ENCODE measurements at regions not wholly inside any gene's neighbourhood (a gene's known extent, or its start where the extent isn't known, plus 50 kb on each side); places are given as distances from the start of the nearest gene placed in this dataset.

DNA sequence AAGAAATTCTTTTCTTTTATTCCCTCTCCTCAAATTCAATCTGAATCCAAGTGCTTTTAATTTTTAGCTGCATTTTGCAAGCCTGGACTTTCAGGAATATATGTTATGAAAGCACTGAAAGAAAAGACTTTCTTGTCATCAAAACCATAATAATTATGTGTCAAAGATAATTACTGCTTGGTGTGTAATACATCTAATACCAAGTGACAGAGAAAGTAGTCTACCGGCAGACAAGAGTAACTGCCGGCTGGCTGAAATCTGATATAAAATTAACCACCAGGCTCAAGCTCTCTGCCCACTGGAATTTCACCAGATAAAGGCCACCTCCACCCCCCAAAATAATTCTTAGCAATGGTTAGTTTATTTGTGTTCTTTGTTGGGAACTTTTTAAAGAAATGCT is 220.9 kb upstream of the CDIN1 start:
- CTCF ChIA-PET: no interaction called here
- Histone ChIP-seq H3K4me2 (no peak overlapping the region), H3K27ac (no peak overlapping the region), H3K4me1 (no peaks in the 10 kb centered on the region), H3K9me3 (no peaks in the 10 kb centered on the region), H3K4me3 (no peak overlapping the region)
- POLR2A ChIA-PET: no interaction called here
- FAIRE-seq (no peak), DNase-seq (ENCODE audit: low read depth in 1 of 2, low spot score in 1 of 2) (no peak), ATAC-seq (no peak)
- TF ChIP-seq CEBPB (IDR thresholded peaks at IDR 0.05) (no peak), CBX2 (IDR thresholded peaks at IDR 0.05; ENCODE audit: borderline replicate concordance, low read depth) (no peak), GATA3 (IDR thresholded peaks at IDR 0.05; ENCODE audit: borderline replicate concordance) (no peak), RARB (CRISPR knock-in tag; IDR thresholded peaks at IDR 0.05) (no peak), CBX8 (IDR thresholded peaks at IDR 0.05) (no peak), NR3C1 (IDR thresholded peaks at IDR 0.05) (no peak), NFE2L2 (conservative IDR thresholded peaks at IDR 0.05; ENCODE audit: low read length) (no peak), ZNF302 (CRISPR knock-in tag; IDR thresholded peaks at IDR 0.05) (no peak), HEYL (CRISPR knock-in tag; IDR thresholded peaks at IDR 0.05) (no peak), HOXA7 (CRISPR knock-in tag; IDR thresholded peaks at IDR 0.05) (no peak), JUNB (IDR thresholded peaks at IDR 0.05) (no peak), CHD4 (IDR thresholded peaks at IDR 0.05; ENCODE audit: borderline replicate concordance) (no peak), MYC (IDR thresholded peaks at IDR 0.05; ENCODE audit: borderline replicate concordance, low read length) (no peak)
- TF ChIP-seq, protein P1, sequence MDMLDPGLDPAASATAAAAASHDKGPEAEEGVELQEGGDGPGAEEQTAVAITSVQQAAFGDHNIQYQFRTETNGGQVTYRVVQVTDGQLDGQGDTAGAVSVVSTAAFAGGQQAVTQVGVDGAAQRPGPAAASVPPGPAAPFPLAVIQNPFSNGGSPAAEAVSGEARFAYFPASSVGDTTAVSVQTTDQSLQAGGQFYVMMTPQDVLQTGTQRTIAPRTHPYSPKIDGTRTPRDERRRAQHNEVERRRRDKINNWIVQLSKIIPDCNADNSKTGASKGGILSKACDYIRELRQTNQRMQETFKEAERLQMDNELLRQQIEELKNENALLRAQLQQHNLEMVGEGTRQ (IDR thresholded peaks at IDR 0.05): no peak
- 100% methylated on average over 2 of the region's 2 CpGs for WGBS (ENCODE audit: missing lambda C conversion rate)

DNA sequence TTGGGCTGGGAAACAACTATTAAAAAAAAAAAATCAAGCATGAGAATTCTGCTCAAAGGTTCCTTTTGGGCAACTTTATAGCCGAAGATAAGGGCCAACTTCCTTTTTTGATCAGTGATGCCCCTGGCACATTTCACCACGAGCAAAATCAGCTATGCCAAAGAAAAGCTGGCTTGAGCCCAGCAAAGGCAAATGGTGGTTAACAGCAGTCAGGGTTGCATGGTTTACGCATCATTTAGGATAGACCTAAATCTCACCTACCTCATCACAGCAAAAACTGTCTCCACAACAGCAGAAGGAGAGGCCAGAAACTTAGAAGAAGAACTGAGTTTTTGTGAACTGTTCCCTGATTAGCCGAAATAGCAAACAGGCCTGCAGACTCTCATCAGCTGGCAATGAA is 220.1 kb upstream of the CDIN1 start:
- CTCF ChIA-PET: no interaction called here
- H3K9me3 ChIP-seq: no peaks in the 10 kb centered on the region
- POLR2A ChIA-PET: no interaction called here
- TF ChIP-seq MYC (IDR thresholded peaks at IDR 0.05; ENCODE audit: borderline replicate concordance, low read length) (no peak), FOSL2 (IDR thresholded peaks at IDR 0.05) (no peak), FOSL2 (CRISPR knock-in tag; IDR thresholded peaks at IDR 0.05) (no peak), MAFK (IDR thresholded peaks at IDR 0.05; ENCODE audit: partially characterized antibody) (no peak), ZSCAN20 (CRISPR knock-in tag; IDR thresholded peaks at IDR 0.05) (no peak), CBX2 (IDR thresholded peaks at IDR 0.05; ENCODE audit: borderline replicate concordance, low read depth) (no peak), RFX5 (IDR thresholded peaks at IDR 0.05) (no peak), ZFP36 (IDR thresholded peaks at IDR 0.05; ENCODE audit: borderline replicate concordance, partially characterized antibody) (no peak), KDM5A (IDR thresholded peaks at IDR 0.05) (no peak), JUNB (IDR thresholded peaks at IDR 0.05) (no peak), TFCP2L1 (CRISPR knock-in tag; IDR thresholded peaks at IDR 0.05) (no peak), CEBPB (IDR thresholded peaks at IDR 0.05) (no peak), SREBF2 (IDR thresholded peaks at IDR 0.05) (no peak), RAD21 (conservative IDR thresholded peaks at IDR 0.05 in 1 of 2, IDR thresholded peaks at IDR 0.05 in 1 of 2) (no peak)
- TF ChIP-seq, protein P2, sequence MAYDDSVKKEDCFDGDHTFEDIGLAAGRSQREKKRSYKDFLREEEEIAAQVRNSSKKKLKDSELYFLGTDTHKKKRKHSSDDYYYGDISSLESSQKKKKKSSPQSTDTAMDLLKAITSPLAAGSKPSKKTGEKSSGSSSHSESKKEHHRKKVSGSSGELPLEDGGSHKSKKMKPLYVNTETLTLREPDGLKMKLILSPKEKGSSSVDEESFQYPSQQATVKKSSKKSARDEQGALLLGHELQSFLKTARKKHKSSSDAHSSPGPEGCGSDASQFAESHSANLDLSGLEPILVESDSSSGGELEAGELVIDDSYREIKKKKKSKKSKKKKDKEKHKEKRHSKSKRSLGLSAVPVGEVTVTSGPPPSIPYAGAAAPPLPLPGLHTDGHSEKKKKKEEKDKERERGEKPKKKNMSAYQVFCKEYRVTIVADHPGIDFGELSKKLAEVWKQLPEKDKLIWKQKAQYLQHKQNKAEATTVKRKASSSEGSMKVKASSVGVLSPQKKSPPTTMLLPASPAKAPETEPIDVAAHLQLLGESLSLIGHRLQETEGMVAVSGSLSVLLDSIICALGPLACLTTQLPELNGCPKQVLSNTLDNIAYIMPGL (CRISPR knock-in tag; IDR thresholded peaks at IDR 0.05; ENCODE audit: borderline replicate concordance): no peak
- TF ChIP-seq, protein P3, sequence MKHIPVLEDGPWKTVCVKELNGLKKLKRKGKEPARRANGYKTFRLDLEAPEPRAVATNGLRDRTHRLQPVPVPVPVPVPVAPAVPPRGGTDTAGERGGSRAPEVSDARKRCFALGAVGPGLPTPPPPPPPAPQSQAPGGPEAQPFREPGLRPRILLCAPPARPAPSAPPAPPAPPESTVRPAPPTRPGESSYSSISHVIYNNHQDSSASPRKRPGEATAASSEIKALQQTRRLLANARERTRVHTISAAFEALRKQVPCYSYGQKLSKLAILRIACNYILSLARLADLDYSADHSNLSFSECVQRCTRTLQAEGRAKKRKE (CRISPR knock-in tag; IDR thresholded peaks at IDR 0.05; ENCODE audit: low read depth): no peak
- TF ChIP-seq, protein P4, sequence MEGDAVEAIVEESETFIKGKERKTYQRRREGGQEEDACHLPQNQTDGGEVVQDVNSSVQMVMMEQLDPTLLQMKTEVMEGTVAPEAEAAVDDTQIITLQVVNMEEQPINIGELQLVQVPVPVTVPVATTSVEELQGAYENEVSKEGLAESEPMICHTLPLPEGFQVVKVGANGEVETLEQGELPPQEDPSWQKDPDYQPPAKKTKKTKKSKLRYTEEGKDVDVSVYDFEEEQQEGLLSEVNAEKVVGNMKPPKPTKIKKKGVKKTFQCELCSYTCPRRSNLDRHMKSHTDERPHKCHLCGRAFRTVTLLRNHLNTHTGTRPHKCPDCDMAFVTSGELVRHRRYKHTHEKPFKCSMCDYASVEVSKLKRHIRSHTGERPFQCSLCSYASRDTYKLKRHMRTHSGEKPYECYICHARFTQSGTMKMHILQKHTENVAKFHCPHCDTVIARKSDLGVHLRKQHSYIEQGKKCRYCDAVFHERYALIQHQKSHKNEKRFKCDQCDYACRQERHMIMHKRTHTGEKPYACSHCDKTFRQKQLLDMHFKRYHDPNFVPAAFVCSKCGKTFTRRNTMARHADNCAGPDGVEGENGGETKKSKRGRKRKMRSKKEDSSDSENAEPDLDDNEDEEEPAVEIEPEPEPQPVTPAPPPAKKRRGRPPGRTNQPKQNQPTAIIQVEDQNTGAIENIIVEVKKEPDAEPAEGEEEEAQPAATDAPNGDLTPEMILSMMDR (IDR thresholded peaks at IDR 0.05): no peak
- FAIRE-seq (no peak), ATAC-seq (no peak), DNase-seq (ENCODE audit: low read depth in 1 of 2, low spot score in 1 of 2) (no peak)
- no peak overlapping the region for H3K4me3 ChIP-seq
- WGBS (ENCODE audit: missing lambda C conversion rate): 79% methylated on average over 4 of the region's 4 CpGs
- no peaks in the 10 kb centered on the region for H3K4me1 ChIP-seq
- no peak overlapping the region for H3K4me2 ChIP-seq
- H3K27ac ChIP-seq: no peak overlapping the region
